H9 (cell line): ENCODE measurements at regions not wholly inside any gene's neighbourhood (a gene's known extent, or its start where the extent isn't known, plus 50 kb on each side); places are given as distances from the start of the nearest gene placed in this dataset.

Source experiments
- DNase-seq: peaks from one replicate; pipeline ENCODE4 v3.0.0-alpha.2; 2017
- H2AFZ ChIP-seq: one replicate; pipeline ENCODE4 v1.6.1; 2013; ENCODE audit warnings: mild to moderate bottlenecking, low read length, control low read depth, moderate library complexity
- H2AK5ac ChIP-seq: 2 replicates; pipeline ENCODE4 v1.6.1; 2013; ENCODE audit warnings: low read length, control low read depth, mixed read lengths; ENCODE audit not compliant: insufficient read length
- H2BK120ac ChIP-seq: one replicate; pipeline ENCODE4 v1.6.1; 2013; ENCODE audit warnings: low read depth, mild to moderate bottlenecking, low read length, control low read depth, inconsistent platforms; ENCODE audit not compliant: poor library complexity, severe bottlenecking
- H2BK12ac ChIP-seq: 2 replicates; pipeline ENCODE4 v1.6.1; 2013; ENCODE audit warnings: low read length, control low read depth, mixed read lengths, low read depth; ENCODE audit not compliant: insufficient read length
- H2BK15ac ChIP-seq: 2 replicates; pipeline ENCODE4 v1.6.1; 2013; ENCODE audit warnings: low read depth, low read length, control low read depth
- H2BK20ac ChIP-seq: one replicate; pipeline ENCODE4 v1.6.1; 2013; ENCODE audit warnings: low read depth, mild to moderate bottlenecking, low read length, control low read depth, inconsistent platforms; ENCODE audit not compliant: poor library complexity, severe bottlenecking
- H2BK5ac ChIP-seq: 2 replicates; pipeline ENCODE4 v1.6.1; 2013; ENCODE audit warnings: low read length, control low read depth, mixed read lengths; ENCODE audit not compliant: insufficient read length
- H3K14ac ChIP-seq: 2 replicates; pipeline ENCODE4 v1.6.1; 2013; ENCODE audit warnings: low read length, control low read depth; ENCODE audit not compliant: insufficient read depth
- H3K18ac ChIP-seq: 2 replicates; pipeline ENCODE4 v1.6.1; 2013; ENCODE audit warnings: low read depth, mild to moderate bottlenecking, mixed read lengths, low read length, control low read depth; ENCODE audit not compliant: insufficient read length
- H3K23ac ChIP-seq: 2 replicates; pipeline ENCODE4 v1.6.1; 2013; ENCODE audit warnings: low read length, control low read depth, mixed read lengths, low read depth; ENCODE audit not compliant: insufficient read length
- H3K23me2 ChIP-seq: 2 replicates; pipeline ENCODE4 v1.6.1; 2013; ENCODE audit warnings: low read depth, mild to moderate bottlenecking, mixed read lengths, low read length, control low read depth; ENCODE audit not compliant: insufficient read length, poor library complexity, severe bottlenecking
- H3K27ac ChIP-seq: 2 replicates; pipeline ENCODE4 v1.5.1; 2013; ENCODE audit warnings: low read length, control low read depth, mixed read lengths, low read depth; ENCODE audit not compliant: insufficient read length
- H3K27me3 ChIP-seq: 2 replicates; pipeline ENCODE4 v1.6.1; 2013; ENCODE audit warnings: low read length, control low read depth, inconsistent platforms; ENCODE audit not compliant: insufficient read depth
- H3K4ac ChIP-seq: 2 replicates; pipeline ENCODE4 v1.6.1; 2013; ENCODE audit warnings: low read depth, mild to moderate bottlenecking, control low read depth, inconsistent platforms, low read length, moderate library complexity
- H3K4me1 ChIP-seq: 2 replicates; pipeline ENCODE4 v1.6.1; 2013; ENCODE audit warnings: low read length, control low read depth, inconsistent platforms; ENCODE audit not compliant: insufficient read depth
- H3K4me2 ChIP-seq: 2 replicates; pipeline ENCODE4 v1.6.1; 2013; ENCODE audit warnings: low read length, control low read depth, mixed read lengths; ENCODE audit not compliant: insufficient read length, insufficient read depth
- H3K56ac ChIP-seq: 2 replicates; pipeline ENCODE4 v1.6.1; 2013; ENCODE audit warnings: low read depth, mild to moderate bottlenecking, mixed read lengths, low read length, control low read depth; ENCODE audit not compliant: insufficient read length
- H3K79me1 ChIP-seq: 2 replicates; pipeline ENCODE4 v1.6.1; 2013; ENCODE audit warnings: low read depth, mild to moderate bottlenecking, moderate library complexity, low read length, control low read depth, inconsistent platforms; ENCODE audit not compliant: insufficient read depth, poor library complexity, severe bottlenecking
- H3K79me2 ChIP-seq: 2 replicates; pipeline ENCODE4 v1.6.1; 2013; ENCODE audit warnings: low read length, control low read depth, inconsistent platforms; ENCODE audit not compliant: insufficient read depth
- H3K9ac ChIP-seq: 2 replicates; pipeline ENCODE4 v1.6.1; 2013; ENCODE audit warnings: low read length, control low read depth, mixed read lengths; ENCODE audit not compliant: insufficient read length; ENCODE audit errors: extremely low read depth
- H3K9me3 ChIP-seq: one replicate; pipeline ENCODE4 v1.6.1; 2013; ENCODE audit warnings: low read depth, low read length, inconsistent platforms; ENCODE audit not compliant: control insufficient read depth
- H3T11ph ChIP-seq: one replicate; pipeline ENCODE4 v1.6.1; 2013; ENCODE audit warnings: mild to moderate bottlenecking, low read length, control low read depth, inconsistent platforms
- H4K20me1 ChIP-seq: one replicate; pipeline ENCODE4 v1.6.1; 2013; ENCODE audit not compliant: control insufficient read depth, insufficient read length, insufficient read depth
- H4K5ac ChIP-seq: 2 replicates; pipeline ENCODE4 v1.6.1; 2013; ENCODE audit warnings: low read depth, mild to moderate bottlenecking, mixed read lengths, low read length, control low read depth; ENCODE audit not compliant: insufficient read length
- H4K8ac ChIP-seq: replicated peaks from 2 replicates; pipeline ENCODE4 v1.6.1; 2013; ENCODE audit warnings: low read length, control low read depth, mixed read lengths, low read depth; ENCODE audit not compliant: insufficient read length
- H4K91ac ChIP-seq: 2 replicates; pipeline ENCODE4 v1.6.1; 2013; ENCODE audit warnings: low read depth, mild to moderate bottlenecking, moderate library complexity, mixed read lengths, low read length, control low read depth; ENCODE audit not compliant: insufficient read length
- H3K27ac Mint-ChIP-seq, 3 experiments: 2 replicates in 2 of 3; 3 replicates in 1 of 3; pipeline ENCODE4 v1.8.0; 2020 to 2021; ENCODE audit warnings: mixed read lengths in 3 of 3, mild to moderate bottlenecking in 1 of 3, moderate library complexity in 1 of 3
- H3K27me3 Mint-ChIP-seq: 2 replicates; pipeline ENCODE4 v1.8.0; 2021; ENCODE audit warnings: low read depth, mild to moderate bottlenecking, moderate library complexity, mixed read lengths
- H3K36me3 Mint-ChIP-seq, 3 experiments: 2 replicates in 2 of 3; 3 replicates in 1 of 3; pipeline ENCODE4 v1.8.0; 2020 to 2021; ENCODE audit warnings: low read depth in 3 of 3, mixed read lengths in 3 of 3; ENCODE audit not compliant: insufficient read depth in 1 of 3
- H3K4me1 Mint-ChIP-seq, 2 experiments: 2 replicates each; pipeline ENCODE4 v1.8.0; 2020; ENCODE audit warnings: mixed read lengths in 2 of 2
- H3K4me3 Mint-ChIP-seq, 2 experiments: 2 replicates in 1 of 2; 3 replicates in 1 of 2; pipeline ENCODE4 v1.8.0; 2020 to 2021; ENCODE audit warnings: mild to moderate bottlenecking in 2 of 2, mixed read lengths in 2 of 2, moderate library complexity in 1 of 2
- H3K9me3 Mint-ChIP-seq, 2 experiments: 2 replicates in 1 of 2; 3 replicates in 1 of 2; pipeline ENCODE4 v1.8.0; 2020; ENCODE audit warnings: mild to moderate bottlenecking in 2 of 2, mixed read lengths in 2 of 2, moderate library complexity in 1 of 2
- WGBS: extraction: QIAGEN DNeasy Blood & Tissue Kit; methylation state at CpG from one replicate; pipeline ENCODE4 v1.1.7; 2013; ENCODE audit warnings: missing lambda C conversion rate, low lambda C conversion rate, mixed read lengths; ENCODE audit not compliant: insufficient read length; ENCODE audit errors: extremely low coverage; 5-methylcytosine and 5-hydroxymethylcytosine counted together
- TF ChIP-seq, protein P1 (sequence below): fragments of 200-600 bp; sonication (generic); conservative IDR thresholded peaks from 3 replicates; pipeline ENCODE4 v1.8.0; 2021; ENCODE audit warnings: antibody characterized with exemption, mild to moderate bottlenecking

DNA sequence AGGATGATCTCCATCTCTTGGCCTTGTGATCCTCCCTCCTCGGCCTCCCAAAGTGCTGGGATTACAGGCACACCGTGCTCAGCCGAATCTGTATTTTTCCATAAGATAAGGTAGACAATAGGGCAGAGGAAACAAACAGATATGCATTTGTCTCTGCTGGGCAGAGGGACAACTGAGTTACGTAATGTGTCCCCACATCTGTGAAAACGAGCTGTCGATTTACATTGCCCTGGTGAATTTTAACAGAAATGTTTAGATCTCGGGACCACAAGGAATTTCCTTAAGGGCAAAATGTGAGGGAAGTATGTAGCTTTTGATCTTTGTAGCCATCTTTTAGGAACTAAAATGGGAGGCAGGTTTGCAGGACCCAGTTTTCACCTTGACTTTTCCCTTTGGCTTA is 189.7 kb downstream of the TRIML1 start:
- Mint-ChIP-seq H3K27ac (no peak overlapping the region), H3K27me3 (no peaks in the 10 kb centered on the region), H3K4me1 (no peaks in the 10 kb centered on the region), H3K36me3 (no peaks in the 10 kb centered on the region; a peak in 1 of 7 replicates), H3K4me3 (no peak overlapping the region), H3K9me3 (peaks cover 0 to 3% of the 10 kb centered on the region in 2 experiments; a peak in 1 of 5 replicates)
- TF ChIP-seq, protein P1, sequence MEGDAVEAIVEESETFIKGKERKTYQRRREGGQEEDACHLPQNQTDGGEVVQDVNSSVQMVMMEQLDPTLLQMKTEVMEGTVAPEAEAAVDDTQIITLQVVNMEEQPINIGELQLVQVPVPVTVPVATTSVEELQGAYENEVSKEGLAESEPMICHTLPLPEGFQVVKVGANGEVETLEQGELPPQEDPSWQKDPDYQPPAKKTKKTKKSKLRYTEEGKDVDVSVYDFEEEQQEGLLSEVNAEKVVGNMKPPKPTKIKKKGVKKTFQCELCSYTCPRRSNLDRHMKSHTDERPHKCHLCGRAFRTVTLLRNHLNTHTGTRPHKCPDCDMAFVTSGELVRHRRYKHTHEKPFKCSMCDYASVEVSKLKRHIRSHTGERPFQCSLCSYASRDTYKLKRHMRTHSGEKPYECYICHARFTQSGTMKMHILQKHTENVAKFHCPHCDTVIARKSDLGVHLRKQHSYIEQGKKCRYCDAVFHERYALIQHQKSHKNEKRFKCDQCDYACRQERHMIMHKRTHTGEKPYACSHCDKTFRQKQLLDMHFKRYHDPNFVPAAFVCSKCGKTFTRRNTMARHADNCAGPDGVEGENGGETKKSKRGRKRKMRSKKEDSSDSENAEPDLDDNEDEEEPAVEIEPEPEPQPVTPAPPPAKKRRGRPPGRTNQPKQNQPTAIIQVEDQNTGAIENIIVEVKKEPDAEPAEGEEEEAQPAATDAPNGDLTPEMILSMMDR = no peak
- Histone ChIP-seq H2BK20ac (no peak overlapping the region), H3K18ac (no peak overlapping the region), H3K56ac (no peak overlapping the region), H2BK15ac (no peak overlapping the region), H3K14ac (no peak overlapping the region), H4K91ac (no peak overlapping the region), H3K9ac (no peak overlapping the region), H2AFZ (no peak overlapping the region), H3K27ac (no peak overlapping the region), H3K27me3 (no peaks in the 10 kb centered on the region), H3K4me1 (no peaks in the 10 kb centered on the region), H3K23me2 (no peaks in the 10 kb centered on the region), H2BK5ac (no peak overlapping the region), H4K20me1 (no peaks in the 10 kb centered on the region), H3K9me3 (no peaks in the 10 kb centered on the region), H3T11ph (no peak overlapping the region), H2BK120ac (no peak overlapping the region), H4K5ac (no peak overlapping the region), H3K4ac (no peak overlapping the region), H3K4me2 (no peak overlapping the region), H3K79me2 (no peaks in the 10 kb centered on the region), H3K79me1 (no peaks in the 10 kb centered on the region), H2BK12ac (no peak overlapping the region), H4K8ac (no peak overlapping the region), H2AK5ac (no peak overlapping the region), H3K23ac (no peak overlapping the region)
- no CpG with 5 or more reads among the region's 7 CpGs for WGBS
- DNase-seq = no peak
